GM21619 (cell line): ENCODE measurements at regions not wholly inside any gene's neighbourhood (a gene's known extent, or its start where the extent isn't known, plus 50 kb on each side); places are given as distances from the start of the nearest gene placed in this dataset.
"Not testable (repeated sequence)": the region's sequence is repeated elsewhere in the genome, so short reads cannot be mapped to it uniquely, and the experiment has no call there.

Experiments used
- ATAC-seq: cut with Tn5 transposase; IDR thresholded peaks from one replicate; pipeline ENCODE4 v1.9.1; 2021; ENCODE audit not compliant: unreplicated experiment

- no peak for ATAC-seq
Observed at GRCh38 chr4:60926624-60927023, 273.5 kb upstream of the ADGRL3 start.

GRCh38 chr4:60930866-60931265 is 269.3 kb upstream of the ADGRL3 start:
- ATAC-seq, result no peak

DNA sequence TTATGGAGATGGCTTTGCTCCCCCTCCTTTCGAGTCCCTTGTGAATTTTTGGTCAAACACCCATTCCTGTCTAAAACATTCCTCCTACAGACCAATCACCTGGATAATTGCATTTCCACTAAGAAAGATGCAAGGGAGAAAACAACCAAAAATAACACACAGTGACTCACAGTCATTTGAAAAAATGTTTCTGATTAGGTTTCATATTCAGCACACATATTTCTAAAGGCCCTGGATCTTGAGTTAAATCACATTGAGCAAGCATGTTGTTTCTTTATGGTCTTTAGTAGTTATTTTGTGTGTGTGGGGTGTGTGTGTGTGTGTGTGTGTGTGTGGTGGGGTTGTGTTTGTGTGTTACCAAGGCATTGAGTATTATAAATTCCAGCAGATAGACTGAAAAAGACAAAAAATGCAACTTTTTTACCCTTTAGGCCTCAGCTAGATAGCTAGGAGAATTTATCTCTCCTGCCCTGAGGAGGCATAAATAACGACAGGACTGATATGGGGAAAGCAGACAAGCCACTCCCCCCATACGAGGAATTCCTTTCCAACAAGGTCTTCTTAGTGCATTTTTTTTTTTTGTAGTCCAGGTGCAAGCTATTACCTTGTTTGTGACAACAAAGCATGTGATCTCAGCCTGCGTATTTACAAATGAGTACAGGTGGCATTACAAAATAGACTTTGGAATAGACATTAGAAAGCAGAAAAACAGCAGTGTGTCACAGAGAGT is 265.4 kb upstream of the ADGRL3 start:
- ATAC-seq, result no peak

DNA sequence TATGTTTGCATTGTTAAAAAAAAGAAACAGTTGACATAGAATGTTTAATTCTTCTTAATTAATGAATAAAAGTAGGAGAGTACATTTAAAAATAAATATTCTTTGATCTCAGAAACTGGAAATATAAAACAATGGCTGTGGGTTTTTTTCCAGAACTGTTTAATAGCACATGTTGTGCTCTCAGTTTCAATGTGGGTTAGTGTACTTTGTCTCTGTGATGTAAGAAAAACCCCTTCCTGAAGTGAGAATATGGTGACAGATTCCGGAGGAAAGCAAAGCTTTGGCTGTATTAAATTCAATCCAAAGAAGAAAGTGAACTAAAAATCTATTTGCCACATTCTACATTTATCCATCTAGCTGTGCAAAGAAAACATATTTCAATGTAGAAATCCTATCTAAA is 261.9 kb upstream of the ADGRL3 start:
- no peak for ATAC-seq

DNA sequence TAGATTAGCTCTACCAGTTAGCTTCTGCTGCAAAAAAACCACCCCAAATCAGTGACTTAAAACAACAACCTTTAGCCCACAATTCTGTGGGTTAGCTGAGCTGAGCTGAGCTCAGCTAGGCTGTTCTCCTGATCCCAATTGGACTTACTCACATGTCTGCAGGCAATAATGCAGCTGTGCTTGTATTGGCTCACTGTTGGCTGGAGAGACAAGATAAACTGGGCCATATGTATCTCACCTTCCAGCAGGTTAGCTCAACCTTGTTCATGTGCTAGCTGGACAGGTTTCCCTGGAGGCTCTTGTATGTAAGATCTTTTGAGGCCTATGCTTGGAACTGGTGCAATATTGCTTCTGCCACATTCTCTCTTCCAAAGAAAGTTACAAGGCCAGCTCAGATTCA is 261.5 kb upstream of the ADGRL3 start:
- ATAC-seq, result no peak

DNA sequence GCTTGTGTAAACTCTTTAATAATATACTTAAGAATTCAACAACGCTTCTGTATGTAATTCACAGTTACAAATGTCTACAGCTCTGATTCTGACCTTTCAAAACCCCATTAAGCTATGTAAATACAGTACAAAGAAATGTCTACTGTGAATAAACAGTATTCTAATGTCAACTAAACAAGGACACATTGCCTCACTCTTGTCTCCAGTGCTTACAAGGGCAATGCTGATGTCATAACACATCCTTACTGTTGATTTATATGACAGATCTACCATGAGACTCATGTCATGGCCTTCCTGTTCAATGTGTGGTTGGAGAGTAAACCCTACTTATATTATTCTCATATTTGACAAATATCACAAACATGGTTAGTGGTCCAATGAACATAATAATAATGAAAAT is 256.1 kb upstream of the ADGRL3 start:
- no peak for ATAC-seq

DNA sequence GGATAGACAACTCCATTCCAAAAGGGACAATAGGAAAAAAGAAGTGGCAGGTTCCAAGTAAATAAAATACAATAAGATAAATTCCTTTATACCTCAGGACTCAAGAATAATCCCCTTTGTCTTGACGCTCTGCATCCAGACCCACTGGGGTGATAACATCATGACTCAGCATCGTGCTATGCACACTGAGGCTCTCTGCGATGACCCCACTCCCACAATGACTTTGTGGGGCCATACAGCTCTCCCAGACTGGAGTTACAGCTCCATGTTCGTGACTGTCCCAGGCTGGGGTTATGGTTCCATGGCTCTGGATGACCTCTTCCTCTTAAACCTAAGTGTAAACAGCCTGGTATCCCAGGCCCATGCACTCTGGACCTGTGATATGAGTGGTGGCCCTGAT is 254.5 kb upstream of the ADGRL3 start:
- ATAC-seq, result no peak

GRCh38 chr4:60948008-60948407 is 252.1 kb upstream of the ADGRL3 start:
- ATAC-seq, result no peak

- no peak for ATAC-seq
Observed at GRCh38 chr4:60952921-60953320, 247.2 kb upstream of the ADGRL3 start.

DNA sequence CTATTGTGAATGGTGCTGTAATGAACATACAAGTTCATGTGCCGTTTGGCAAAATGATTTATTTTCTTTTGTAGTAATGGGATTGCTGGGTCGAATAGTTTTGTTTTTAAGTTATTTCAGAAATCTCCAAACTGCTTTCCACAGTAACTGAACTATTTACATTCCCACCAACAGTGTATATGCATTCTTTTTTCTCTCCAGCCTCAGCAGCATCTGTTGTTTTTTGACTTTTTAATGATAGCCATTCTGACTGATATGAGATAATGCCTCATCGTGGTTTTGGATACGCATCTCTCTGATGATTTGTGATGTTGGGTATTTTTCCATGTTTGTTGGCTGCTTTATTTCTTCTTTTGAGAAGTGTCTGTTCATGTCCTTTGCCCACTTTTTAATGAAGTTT is 246.3 kb upstream of the ADGRL3 start:
- no peak for ATAC-seq

DNA sequence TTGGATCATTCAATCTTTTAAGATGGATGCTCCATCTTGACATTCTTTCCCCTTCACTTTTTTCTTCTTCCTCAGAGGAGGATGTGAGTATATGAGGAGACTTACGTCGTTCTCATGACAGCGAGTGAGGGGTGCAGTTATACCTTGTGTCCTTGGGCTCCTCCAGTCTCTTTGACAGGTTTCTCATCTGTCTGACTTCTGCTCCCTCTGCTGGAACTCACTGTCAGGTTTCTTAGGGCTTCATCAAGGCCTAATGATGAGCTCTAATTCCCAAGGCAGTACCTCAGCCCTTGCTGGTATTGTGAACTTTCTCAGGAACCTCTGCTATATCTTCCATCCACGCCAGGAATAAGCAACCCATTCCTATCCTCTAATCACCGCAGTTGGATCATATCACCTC is 237.8 kb upstream of the ADGRL3 start:
- ATAC-seq, result no peak

- no peak for ATAC-seq
Observed at GRCh38 chr4:60981534-60981933, 218.6 kb upstream of the ADGRL3 start.

DNA sequence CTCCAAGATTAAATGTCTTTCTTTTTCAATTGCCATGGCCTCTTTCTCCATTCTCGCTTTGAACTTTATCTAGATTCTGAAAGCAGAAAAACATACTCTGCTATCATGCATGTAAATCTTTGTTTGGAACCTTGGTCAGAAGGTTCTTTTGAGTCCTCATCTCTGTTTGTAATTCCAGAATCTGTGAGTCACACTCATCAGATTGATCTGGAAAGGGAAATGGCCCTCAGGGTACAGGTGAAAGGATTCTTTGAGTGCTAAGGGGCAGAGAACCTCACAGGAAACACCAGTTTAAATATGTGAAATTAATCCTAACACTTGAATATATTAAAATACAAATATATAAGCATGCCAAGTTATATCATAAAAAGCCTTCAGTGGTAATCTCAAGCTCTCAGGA is 211.0 kb upstream of the ADGRL3 start:
- ATAC-seq, result no peak

DNA sequence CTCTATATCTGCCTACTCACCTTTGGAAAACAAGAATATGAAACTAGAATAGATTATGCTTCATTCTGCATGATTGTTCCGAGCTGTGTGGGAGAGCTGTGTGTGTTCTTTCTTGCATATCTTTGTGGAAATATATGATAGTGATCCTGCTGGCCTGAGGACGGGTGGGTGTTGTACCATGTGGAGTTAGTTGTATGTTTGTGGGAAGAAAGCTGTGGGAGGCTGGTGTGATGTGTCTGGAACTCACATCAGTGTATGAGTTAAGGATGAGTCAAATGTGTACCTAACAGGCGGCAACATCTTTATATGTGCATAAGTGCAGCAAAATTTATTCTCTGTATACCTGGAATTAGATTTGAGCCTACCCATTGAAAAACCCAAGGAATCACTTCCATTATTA is 208.1 kb upstream of the ADGRL3 start:
- ATAC-seq, result no peak

GRCh38 chr4:61003301-61003700 is 196.8 kb upstream of the ADGRL3 start:
- no peak for ATAC-seq

- ATAC-seq, result no peak
Observed at GRCh38 chr4:61004651-61005170, 195.4 kb upstream of the ADGRL3 start.

DNA sequence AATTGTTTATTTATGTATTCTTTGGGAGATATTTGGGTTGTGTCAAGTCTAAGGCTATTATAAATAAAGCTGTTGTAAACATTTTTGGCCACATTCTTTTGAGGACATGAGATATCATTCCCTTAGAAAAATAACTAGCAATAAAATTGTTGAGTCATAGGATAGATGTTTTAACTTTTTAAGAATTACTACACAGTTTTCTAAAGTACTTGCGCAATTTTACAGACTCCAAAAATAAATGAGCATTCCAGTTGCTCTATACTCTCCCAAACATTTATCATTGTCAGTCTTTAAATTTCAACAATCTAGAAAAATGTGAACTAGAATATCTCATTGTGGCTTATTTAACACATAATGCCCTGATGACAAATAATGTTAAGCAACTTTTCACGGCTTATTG is 189.1 kb upstream of the ADGRL3 start:
- no peak for ATAC-seq

- ATAC-seq, result not testable (repeated sequence)
Observed at GRCh38 chr4:61011936-61012335, 188.2 kb upstream of the ADGRL3 start.

DNA sequence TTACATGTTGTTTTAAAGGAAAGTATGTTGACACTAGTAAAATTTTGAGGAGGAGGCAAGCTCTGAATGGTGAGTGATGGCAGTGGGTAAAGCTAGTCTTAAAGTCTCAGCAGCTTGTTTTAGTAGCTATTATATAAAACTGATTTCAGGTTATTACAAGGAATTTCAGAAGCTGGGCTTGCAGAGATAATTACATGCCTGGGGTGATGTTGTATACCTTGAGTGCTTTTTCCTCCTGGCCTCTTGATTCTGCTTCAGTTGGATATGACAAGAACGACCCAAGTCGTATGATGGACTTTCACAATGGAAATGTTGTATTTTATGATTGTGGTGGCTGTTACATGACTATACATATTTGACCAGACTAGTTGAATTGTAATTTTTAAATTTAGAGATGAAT is 175.5 kb upstream of the ADGRL3 start:
- ATAC-seq, result no peak

DNA sequence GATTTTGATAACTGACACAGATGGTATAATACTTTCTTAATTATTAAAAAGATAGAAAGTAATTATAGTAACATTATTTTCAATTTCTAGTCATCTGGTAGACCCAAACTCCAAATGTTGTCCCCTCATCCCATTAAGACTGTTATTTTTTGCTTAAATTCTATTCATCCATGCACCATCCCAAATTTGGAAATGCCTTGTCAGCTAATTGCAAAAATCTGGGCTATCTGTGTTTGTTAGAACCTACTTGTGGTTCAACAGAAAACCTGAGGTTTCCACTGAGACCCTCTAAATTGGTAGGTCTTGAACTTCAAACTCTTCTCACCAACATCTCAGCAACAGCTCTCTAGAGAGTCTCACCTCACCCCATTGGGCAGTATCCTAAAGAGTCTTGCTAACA is 172.2 kb upstream of the ADGRL3 start:
- ATAC-seq, result no peak

DNA sequence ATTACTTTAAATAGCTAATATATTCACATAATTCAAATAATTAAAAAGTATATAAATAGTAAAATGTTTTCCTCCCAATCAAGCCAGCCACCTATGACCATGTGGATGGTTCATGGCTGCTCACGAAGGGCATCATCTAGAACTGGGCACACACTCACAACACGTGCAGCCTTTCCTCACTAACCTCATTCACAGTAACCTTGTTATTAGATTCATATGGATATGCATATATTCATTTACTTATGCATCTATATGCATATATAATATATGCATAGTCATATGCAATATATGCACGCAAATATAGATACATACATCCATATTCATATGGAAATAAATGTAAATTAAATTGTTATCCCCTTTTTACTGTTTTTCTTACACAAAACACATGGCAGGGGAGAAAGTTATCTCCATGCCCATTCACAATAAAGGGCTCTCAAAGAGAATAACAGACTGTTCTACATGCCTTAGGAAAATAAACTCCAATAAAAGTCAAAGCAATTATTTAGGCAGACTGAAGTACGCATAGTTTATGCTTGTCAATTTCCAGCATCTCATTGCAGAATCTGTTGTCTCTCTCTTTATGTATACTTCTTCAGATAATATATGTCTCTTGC is 163.9 kb upstream of the ADGRL3 start:
- ATAC-seq, result no peak

- ATAC-seq, result no peak
Observed at GRCh38 chr4:61041527-61041926, 158.6 kb upstream of the ADGRL3 start.

GRCh38 chr4:61044837-61045236 is 155.3 kb upstream of the ADGRL3 start:
- no peak for ATAC-seq
